Right cardiac atrium (tissue), 5 donors: ENCODE measurements at regions not wholly inside any gene's neighbourhood (a gene's known extent, or its start where the extent isn't known, plus 50 kb on each side); places are given as distances from the start of the nearest gene placed in this dataset.

Source experiments
- ATAC-seq, 2 donors: fragments of 200-7000 bp; cut with Tn5 transposase; one replicate each; pipeline versions ENCODE4 v1.8.0 to v1.9.1; 2020; ENCODE audit warnings: moderate library complexity in 2 of 2, mild to moderate bottlenecking in 1 of 2
- DNase-seq, 3 donors: peaks; one replicate each; pipeline ENCODE4 v3.0.0-alpha.2; 2020
- H3K27ac ChIP-seq: one replicate; pipeline ENCODE4 v1.5.1; 2013; ENCODE audit warnings: mild to moderate bottlenecking, low read length, control low read depth, moderate library complexity
- H3K27me3 ChIP-seq: one replicate; pipeline ENCODE4 v1.6.1; 2013; ENCODE audit not compliant: control insufficient read depth, insufficient read depth
- H3K4me1 ChIP-seq: one replicate; pipeline ENCODE4 v1.6.1; 2013; ENCODE audit warnings: low read length; ENCODE audit not compliant: control insufficient read depth, insufficient read depth
- H3K4me3 ChIP-seq: one replicate; pipeline ENCODE4 v1.5.1; 2013; ENCODE audit warnings: low read length, control low read depth
- H3K9me3 ChIP-seq: one replicate; pipeline ENCODE4 v1.6.1; 2013; ENCODE audit warnings: low read length; ENCODE audit not compliant: control insufficient read depth
- WGBS: extraction: QIAGEN DNeasy Blood & Tissue Kit; methylation state at CpG from one replicate; pipeline ENCODE4 v1.1.7; 2013; 5-methylcytosine and 5-hydroxymethylcytosine counted together
- intact Hi-C, 4 donors: fragments of 100-400 bp; cut with DNase I; formaldehyde crosslinking; loops; one replicate each; pipeline versions ENCODE4 v1.11.0 to v1.14.0; 2022 to 2023
- donor health status: healthy with polysubstance abuse.
- donor health status: DM: no; HTN: yes; CAD: no.
- donor health status: DM: no; HTN: no; CAD: no.
- donor health status: DM: no; HTN: yes; CAD: no; lungs with severe emphysema.
- donor health status: DM: yes; HTN: yes; CAD: no.

GRCh38 chr14:106199097-106199496 lies 672.7 kb downstream of the TMEM121 start:
- no peak overlapping the region for H3K27ac ChIP-seq
- DNase-seq = no peak
- no peaks in the 10 kb centered on the region for H3K27me3 ChIP-seq
- H3K4me1 ChIP-seq = no peaks in the 10 kb centered on the region
- H3K9me3 ChIP-seq = no peaks in the 10 kb centered on the region
- intact Hi-C loops = no loop called here
- H3K4me3 ChIP-seq = no peak overlapping the region
- no peak for ATAC-seq
- WGBS = 79% methylated on average over 12 of the region's 12 CpGs

DNA sequence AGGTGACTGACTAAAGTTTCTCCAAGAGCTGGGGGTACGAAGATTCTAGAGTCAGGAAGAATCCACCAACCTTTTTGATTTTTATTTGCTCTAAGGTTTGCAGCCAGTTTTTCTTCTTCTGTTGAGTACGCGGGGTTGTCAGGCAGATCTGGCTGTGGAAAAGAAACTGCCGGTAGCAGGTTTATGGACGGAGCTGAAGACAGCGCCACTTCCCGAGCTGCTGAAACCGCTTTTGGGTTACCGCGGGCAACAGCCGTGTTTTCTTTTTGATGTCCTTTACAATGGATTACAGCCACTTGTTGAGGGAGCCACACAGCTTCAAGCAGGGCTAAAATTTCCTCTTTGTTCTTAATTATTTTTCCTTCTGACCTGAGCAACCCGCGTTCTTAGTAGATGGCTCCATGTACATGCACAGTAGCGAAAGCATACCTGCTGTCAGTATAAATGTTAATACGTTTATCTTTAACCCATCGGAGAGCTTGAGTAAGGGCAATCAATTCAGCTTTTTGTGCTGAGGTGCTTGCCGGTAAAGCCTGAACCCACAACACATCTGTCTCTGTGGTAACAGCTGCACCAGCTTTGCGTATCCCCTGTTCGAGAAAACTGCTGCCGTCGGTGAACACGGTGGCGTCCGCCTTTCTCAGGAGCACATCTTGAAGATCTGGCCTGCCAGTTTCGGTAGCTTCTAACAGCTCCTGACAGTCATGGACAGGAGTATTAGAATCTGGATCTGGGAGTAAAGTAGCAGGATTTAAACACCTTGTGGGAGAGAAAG lies 674.3 kb downstream of the TMEM121 start:
- Histone ChIP-seq H3K9me3 (no peaks in the 10 kb centered on the region), H3K27ac (no peak overlapping the region), H3K4me3 (no peak overlapping the region), H3K4me1 (no peaks in the 10 kb centered on the region), H3K27me3 (no peaks in the 10 kb centered on the region)
- intact Hi-C loops = no loop called here
- ATAC-seq (no peak), DNase-seq (no peak)
- WGBS = 87% methylated on average over 25 of the region's 25 CpGs

DNA sequence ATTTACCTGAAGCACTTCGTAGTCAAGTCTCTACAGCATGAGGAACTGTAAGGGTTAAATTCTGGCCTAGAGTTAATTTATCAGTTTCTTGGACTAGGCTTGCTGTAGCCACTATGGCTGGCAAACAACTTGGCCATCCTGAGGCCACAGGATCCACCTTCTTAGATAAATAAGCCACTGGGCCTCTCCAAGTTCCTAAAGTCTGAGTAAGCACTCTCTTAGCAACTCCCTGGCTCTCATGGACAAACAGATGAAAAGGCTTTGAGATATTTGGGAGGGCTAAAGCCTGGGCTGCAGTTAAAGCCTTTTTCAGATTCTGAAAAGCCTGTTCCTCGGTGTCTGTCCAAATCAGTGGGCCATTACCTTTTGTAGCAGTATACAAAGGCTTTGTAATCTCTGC lies 675.0 kb downstream of the TMEM121 start:
- H3K9me3 ChIP-seq = no peaks in the 10 kb centered on the region
- H3K4me3 ChIP-seq = no peak overlapping the region
- intact Hi-C loops = no loop called here
- no peak for ATAC-seq
- no peaks in the 10 kb centered on the region for H3K27me3 ChIP-seq
- no peak overlapping the region for H3K27ac ChIP-seq
- no peak for DNase-seq
- WGBS = 58% methylated on average over 2 of the region's 2 CpGs
- no peaks in the 10 kb centered on the region for H3K4me1 ChIP-seq

DNA sequence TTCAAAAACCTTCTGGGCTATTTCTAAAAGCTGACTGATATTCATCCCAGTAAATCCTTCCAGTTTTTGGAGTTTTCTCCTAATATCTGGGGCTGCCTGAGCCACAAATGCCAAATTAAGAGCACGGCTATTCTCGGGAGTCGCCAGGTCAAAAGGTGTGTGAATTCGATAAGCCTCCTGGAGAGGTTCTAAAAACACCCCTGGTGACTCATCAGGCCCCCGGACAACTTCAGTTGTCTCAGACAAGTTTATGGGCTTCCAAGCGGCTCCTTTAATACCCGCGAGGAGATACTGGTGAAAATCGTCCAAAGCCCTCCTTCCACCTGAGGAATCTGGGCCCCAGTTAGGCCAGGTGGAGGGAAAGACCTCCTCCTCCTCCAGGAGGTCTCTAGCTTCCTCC lies 677.1 kb downstream of the TMEM121 start:
- WGBS = 75% methylated on average over 9 of the region's 9 CpGs

DNA sequence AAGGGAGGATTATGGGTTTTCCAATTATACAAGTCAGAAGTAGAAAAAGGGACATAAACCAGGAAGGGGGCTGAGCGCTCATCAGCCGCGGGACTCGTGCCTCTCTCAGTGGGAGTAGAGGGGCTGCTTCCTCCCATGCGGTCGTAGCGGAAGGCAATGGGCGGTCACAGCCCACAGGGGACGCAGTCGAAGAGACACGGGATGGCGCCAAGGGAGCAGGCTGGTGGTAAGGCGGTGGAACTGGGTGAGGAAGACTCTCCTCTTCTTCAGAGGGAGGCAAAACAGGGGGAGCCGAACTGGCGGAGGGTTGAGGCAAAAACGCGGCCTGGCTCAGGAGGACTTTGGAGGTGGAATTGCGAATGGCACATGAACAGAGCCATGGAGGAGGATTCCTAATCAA lies 677.7 kb downstream of the TMEM121 start:
- intact Hi-C loops = no loop called here
- DNase-seq (no peak), ATAC-seq (no peak)
- Histone ChIP-seq H3K4me3 (no peak overlapping the region), H3K9me3 (no peaks in the 10 kb centered on the region), H3K4me1 (no peaks in the 10 kb centered on the region), H3K27me3 (no peaks in the 10 kb centered on the region), H3K27ac (no peak overlapping the region)
- WGBS = 82% methylated on average over 18 of the region's 18 CpGs

More for the DNA sequence above, 677.1 kb downstream of the TMEM121 start:
- ATAC-seq (no peak), DNase-seq (no peak)
- no peak overlapping the region for H3K27ac ChIP-seq
- H3K9me3 ChIP-seq = no peaks in the 10 kb centered on the region
- no peak overlapping the region for H3K4me3 ChIP-seq
- H3K4me1 ChIP-seq = no peaks in the 10 kb centered on the region
- H3K27me3 ChIP-seq = no peaks in the 10 kb centered on the region
- intact Hi-C loops = no loop called here

DNA sequence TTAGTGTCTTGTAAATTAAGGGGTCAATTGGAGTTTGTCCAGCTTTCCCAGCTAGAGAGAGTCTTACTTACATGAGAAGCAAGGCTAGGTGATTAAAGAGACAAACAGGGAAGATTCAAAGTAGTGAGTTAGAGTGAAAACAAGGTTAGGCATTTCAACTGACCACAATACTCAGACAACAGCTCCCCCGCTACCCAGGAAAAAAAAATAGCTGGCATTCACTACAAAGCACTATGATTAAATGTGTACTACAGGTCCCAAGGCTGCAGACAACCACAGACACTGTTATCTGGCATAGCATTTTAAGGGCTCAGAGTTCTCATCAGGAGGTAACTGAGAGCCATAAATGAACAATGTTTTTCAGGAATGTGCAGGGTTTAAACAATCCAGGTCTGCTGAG lies 680.9 kb downstream of the TMEM121 start:
- 47% methylated on average over 1 of the region's 1 CpG for WGBS
- ATAC-seq (no peak), DNase-seq (no peak)
- Histone ChIP-seq H3K4me1 (no peaks in the 10 kb centered on the region), H3K9me3 (no peaks in the 10 kb centered on the region), H3K4me3 (no peak overlapping the region), H3K27ac (no peak overlapping the region), H3K27me3 (no peaks in the 10 kb centered on the region)
- intact Hi-C loops = no loop called here

GRCh38 chr14:106208794-106209193 lies 682.4 kb downstream of the TMEM121 start:
- WGBS = 45% methylated on average over 2 of the region's 2 CpGs
- Histone ChIP-seq H3K27me3 (no peaks in the 10 kb centered on the region), H3K9me3 (no peaks in the 10 kb centered on the region), H3K4me1 (no peaks in the 10 kb centered on the region), H3K27ac (no peak overlapping the region), H3K4me3 (no peak overlapping the region)
- DNase-seq = no peak
- ATAC-seq = no peak
- intact Hi-C loops = no loop called here

DNA sequence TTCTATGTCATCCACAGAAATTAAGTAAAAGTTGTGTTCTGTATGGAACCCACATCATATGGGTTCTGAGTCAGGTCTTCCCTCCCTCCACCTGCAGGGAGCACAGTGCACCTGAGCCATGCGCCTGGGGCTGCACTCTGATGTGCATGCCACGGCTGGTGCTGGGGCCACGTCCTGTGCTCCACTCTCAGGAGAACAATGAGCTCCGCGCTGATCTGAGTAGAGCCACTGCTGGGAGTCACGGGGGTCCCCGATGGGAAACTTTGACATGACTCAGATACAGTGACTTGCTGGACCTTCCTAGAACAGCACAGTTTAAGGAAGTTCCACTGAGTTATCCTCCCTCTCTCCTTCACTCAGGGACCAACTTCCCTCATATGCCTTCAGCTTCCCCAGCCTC lies 683.4 kb downstream of the TMEM121 start:
- ATAC-seq (no peak), DNase-seq (no peak)
- no peaks in the 10 kb centered on the region for H3K4me1 ChIP-seq
- H3K9me3 ChIP-seq = no peaks in the 10 kb centered on the region
- no peak overlapping the region for H3K4me3 ChIP-seq
- intact Hi-C loops = no loop called here
- WGBS = 66% methylated on average over 7 of the region's 7 CpGs
- H3K27ac ChIP-seq = no peak overlapping the region
- H3K27me3 ChIP-seq = no peaks in the 10 kb centered on the region

DNA sequence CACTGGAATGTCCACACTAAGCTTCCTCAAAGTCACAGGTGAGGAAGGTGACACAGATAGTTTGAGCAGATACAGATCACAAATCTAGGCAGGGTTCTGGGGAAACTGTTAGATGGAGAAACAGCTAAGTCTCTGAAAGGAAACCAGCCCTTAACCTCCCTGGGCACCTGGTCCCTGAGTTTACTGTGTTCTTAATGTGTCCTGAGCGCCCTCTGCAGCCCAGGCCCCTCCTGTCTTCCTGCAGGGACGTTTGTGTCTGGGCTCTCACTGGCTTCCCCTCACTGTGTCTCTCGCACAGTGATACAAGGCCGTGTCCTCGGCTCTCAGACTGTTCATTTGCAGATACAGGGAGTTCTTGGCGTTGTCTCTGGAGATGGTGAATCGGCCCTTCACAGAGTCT lies 684.3 kb downstream of the TMEM121 start:
- intact Hi-C loops = no loop called here
- H3K27ac ChIP-seq = no peak overlapping the region
- H3K4me3 ChIP-seq = no peak overlapping the region
- WGBS = 44% methylated on average over 7 of the region's 7 CpGs
- ATAC-seq = no peak
- H3K4me1 ChIP-seq = no peaks in the 10 kb centered on the region
- DNase-seq = no peak
- H3K9me3 ChIP-seq = no peaks in the 10 kb centered on the region
- no peaks in the 10 kb centered on the region for H3K27me3 ChIP-seq

- H3K9me3 ChIP-seq = no peaks in the 10 kb centered on the region
- no peak overlapping the region for H3K4me3 ChIP-seq
- WGBS = 56% methylated on average over 7 of the region's 7 CpGs
- intact Hi-C loops = no loop called here
- no peak for ATAC-seq
- no peaks in the 10 kb centered on the region for H3K27me3 ChIP-seq
- H3K4me1 ChIP-seq = no peaks in the 10 kb centered on the region
- H3K27ac ChIP-seq = no peak overlapping the region
- no peak for DNase-seq
Measured at GRCh38 chr14:106211334-106211900, 685.0 kb downstream of the TMEM121 start.

DNA sequence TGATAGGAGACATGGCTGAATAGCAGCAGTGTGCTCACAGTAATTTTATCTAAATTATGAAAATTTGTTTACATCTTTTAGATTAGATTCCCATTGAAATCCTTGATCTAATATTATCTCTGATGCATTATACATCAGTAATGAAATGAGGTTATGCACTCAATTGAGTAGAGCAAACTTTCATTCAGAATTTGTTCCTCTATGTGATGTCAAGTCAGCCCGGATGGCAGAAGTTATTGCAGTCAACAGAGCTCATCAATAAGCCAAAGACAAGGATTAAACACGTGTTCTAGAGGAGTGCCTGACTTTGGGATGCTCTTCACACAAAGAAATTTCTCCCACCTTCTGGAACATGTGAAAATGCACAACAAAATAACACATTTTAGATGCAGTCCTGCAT lies 688.8 kb downstream of the TMEM121 start:
- Histone ChIP-seq H3K4me3 (no peak overlapping the region), H3K27me3 (no peaks in the 10 kb centered on the region), H3K4me1 (no peaks in the 10 kb centered on the region), H3K27ac (no peak overlapping the region), H3K9me3 (no peaks in the 10 kb centered on the region)
- ATAC-seq (no peak), DNase-seq (no peak)
- 23% methylated on average over 2 of the region's 2 CpGs for WGBS
- intact Hi-C loops = no loop called here

- Histone ChIP-seq H3K4me1 (no peaks in the 10 kb centered on the region), H3K27me3 (no peaks in the 10 kb centered on the region), H3K4me3 (no peak overlapping the region), H3K27ac (no peak overlapping the region), H3K9me3 (no peaks in the 10 kb centered on the region)
- intact Hi-C loops = no loop called here
- no peak for DNase-seq
- WGBS = 61% methylated on average over 1 of the region's 1 CpG
- ATAC-seq = no peak
Measured at GRCh38 chr14:106216679-106217078, 690.3 kb downstream of the TMEM121 start.
